Mammary epithelial cell (primary cell): ENCODE measurements at regions not wholly inside any gene's neighbourhood (a gene's known extent, or its start where the extent isn't known, plus 50 kb on each side); places are given as distances from the start of the nearest gene placed in this dataset.

Experiments used
- EZH2 ChIP-seq: IDR thresholded peaks from 2 replicates; pipeline ENCODE4 v1.6.1; 2012; ENCODE audit warnings: low read length, inconsistent platforms, borderline replicate concordance
- TF ChIP-seq, protein P1 (sequence below), 2 donors: IDR thresholded peaks in 1 of 2; conservative IDR thresholded peaks in 1 of 2; 2 replicates each; pipeline ENCODE4 v1.5.1; 2011 to 2012; ENCODE audit warnings: inconsistent platforms in 2 of 2, low read length in 2 of 2, mild to moderate bottlenecking in 2 of 2, control low read depth in 1 of 2, low read depth in 1 of 2; ENCODE audit not compliant: insufficient read depth in 1 of 2; ENCODE audit errors: extremely low read depth in 1 of 2

DNA sequence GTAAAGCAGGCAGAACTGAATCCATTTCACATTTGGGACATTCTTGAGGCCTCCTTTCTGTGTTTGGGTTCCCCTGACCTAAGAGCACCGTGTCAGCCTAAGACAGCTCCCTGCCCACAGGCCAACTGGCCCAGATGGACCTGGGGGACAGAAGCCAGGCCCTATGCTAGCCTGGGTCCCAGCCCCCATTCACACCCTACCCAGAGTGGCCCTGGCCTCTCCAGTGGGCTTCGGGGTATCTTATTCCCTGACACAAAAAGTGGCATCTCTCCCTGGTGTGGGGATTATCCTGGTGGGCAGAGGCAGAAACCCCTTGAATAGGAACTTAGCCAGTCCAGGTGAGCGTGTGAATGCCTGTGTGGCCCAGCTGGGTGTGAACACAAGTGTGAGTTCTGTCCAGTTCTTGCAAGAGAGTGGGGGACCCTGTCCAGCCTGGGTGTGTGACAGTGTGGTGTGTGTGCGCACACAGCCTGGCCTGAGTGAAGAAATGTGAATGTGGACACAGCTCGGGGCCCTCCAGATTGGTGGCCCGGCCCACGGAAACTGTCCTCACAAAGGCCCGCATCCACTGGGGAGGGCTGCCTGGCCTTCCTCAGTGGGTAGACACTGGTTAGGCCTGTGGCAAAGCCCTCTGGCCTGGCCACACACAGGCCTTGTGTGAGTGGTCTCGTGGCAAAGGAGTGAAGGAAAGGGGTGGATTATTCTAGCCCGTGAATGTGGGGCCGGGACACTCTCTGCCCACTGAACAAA is 63.0 kb upstream of the HAAO start:
- TF ChIP-seq, protein P1, sequence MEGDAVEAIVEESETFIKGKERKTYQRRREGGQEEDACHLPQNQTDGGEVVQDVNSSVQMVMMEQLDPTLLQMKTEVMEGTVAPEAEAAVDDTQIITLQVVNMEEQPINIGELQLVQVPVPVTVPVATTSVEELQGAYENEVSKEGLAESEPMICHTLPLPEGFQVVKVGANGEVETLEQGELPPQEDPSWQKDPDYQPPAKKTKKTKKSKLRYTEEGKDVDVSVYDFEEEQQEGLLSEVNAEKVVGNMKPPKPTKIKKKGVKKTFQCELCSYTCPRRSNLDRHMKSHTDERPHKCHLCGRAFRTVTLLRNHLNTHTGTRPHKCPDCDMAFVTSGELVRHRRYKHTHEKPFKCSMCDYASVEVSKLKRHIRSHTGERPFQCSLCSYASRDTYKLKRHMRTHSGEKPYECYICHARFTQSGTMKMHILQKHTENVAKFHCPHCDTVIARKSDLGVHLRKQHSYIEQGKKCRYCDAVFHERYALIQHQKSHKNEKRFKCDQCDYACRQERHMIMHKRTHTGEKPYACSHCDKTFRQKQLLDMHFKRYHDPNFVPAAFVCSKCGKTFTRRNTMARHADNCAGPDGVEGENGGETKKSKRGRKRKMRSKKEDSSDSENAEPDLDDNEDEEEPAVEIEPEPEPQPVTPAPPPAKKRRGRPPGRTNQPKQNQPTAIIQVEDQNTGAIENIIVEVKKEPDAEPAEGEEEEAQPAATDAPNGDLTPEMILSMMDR (conservative IDR thresholded peaks at IDR 0.05 in 1 of 2, IDR thresholded peaks at IDR 0.05 in 1 of 2; ENCODE audit: extremely low read depth in 1 of 2, insufficient read depth in 1 of 2, low read depth in 1 of 2, low read length in 2 of 2), result no peak
- no peak for TF ChIP-seq EZH2
